Liver (tissue), 8 donors: ENCODE measurements at regions not wholly inside any gene's neighbourhood (a gene's known extent, or its start where the extent isn't known, plus 50 kb on each side); places are given as distances from the start of the nearest gene placed in this dataset.

Experiments used
- DNase-seq: peaks from one replicate; pipeline ENCODE4 v3.0.0-alpha.2; 2017; ENCODE audit warnings: low spot score
- H3K27ac ChIP-seq, 2 donors: one replicate each; pipeline ENCODE4 v1.7.0; 2013; ENCODE audit warnings: inconsistent platforms in 2 of 2, low read length in 2 of 2, control low read depth in 1 of 2, low read depth in 1 of 2, mild to moderate bottlenecking in 1 of 2
- H3K27me3 ChIP-seq, 4 donors: one replicate each; pipeline versions ENCODE4 v1.6.1 to v1.7.0; 2013; ENCODE audit warnings: low read length in 3 of 4, inconsistent platforms in 1 of 4, mild to moderate bottlenecking in 1 of 4, moderate library complexity in 1 of 4; ENCODE audit not compliant: control insufficient read depth in 4 of 4, insufficient read depth in 4 of 4
- H3K36me3 ChIP-seq, 4 donors: one replicate each; pipeline versions ENCODE4 v1.6.1 to v1.7.0; 2013; ENCODE audit warnings: low read length in 3 of 4, mild to moderate bottlenecking in 3 of 4, low read depth in 1 of 4, moderate library complexity in 1 of 4; ENCODE audit not compliant: control insufficient read depth in 4 of 4, insufficient read depth in 3 of 4
- H3K4me1 ChIP-seq, 4 donors: one replicate each; pipeline versions ENCODE4 v1.6.1 to v1.7.0; 2013; ENCODE audit warnings: low read length in 3 of 4, mild to moderate bottlenecking in 3 of 4, moderate library complexity in 1 of 4; ENCODE audit not compliant: control insufficient read depth in 4 of 4, insufficient read depth in 4 of 4
- H3K4me3 ChIP-seq, 3 donors: one replicate each; pipeline versions ENCODE4 v1.6.1 to v1.7.0; 2013; ENCODE audit warnings: low read length in 3 of 3, control low read depth in 1 of 3, low read depth in 1 of 3, mild to moderate bottlenecking in 1 of 3
- H3K9ac ChIP-seq, 2 donors: one replicate each; pipeline ENCODE4 v1.7.0; 2013; ENCODE audit warnings: low read length in 2 of 2, mild to moderate bottlenecking in 2 of 2, moderate library complexity in 2 of 2, control low read depth in 1 of 2, low read depth in 1 of 2
- H3K9me3 ChIP-seq, 4 donors: one replicate each; pipeline versions ENCODE4 v1.6.1 to v1.7.0; 2013; ENCODE audit warnings: low read length in 3 of 4; ENCODE audit not compliant: control insufficient read depth in 4 of 4
- ATF3 ChIP-seq: IDR thresholded peaks from 2 replicates; pipeline ENCODE4 v1.6.1; 2016; ENCODE audit warnings: antibody characterized with exemption
- CTCF ChIP-seq: fragments of 150-350 bp; IDR thresholded peaks from 2 replicates; pipeline ENCODE4 v1.5.1; 2017; ENCODE audit warnings: improper control_type of control experiment, low read depth, low read length; ENCODE audit not compliant: missing input control
- EGR1 ChIP-seq, 2 donors: IDR thresholded peaks; 2 replicates each; pipeline ENCODE4 v1.6.1; 2016 to 2018; ENCODE audit warnings: antibody characterized with exemption in 2 of 2, low read depth in 2 of 2
- FOXA1 ChIP-seq: IDR thresholded peaks from 2 replicates; pipeline ENCODE4 v1.6.1; 2016; ENCODE audit warnings: antibody characterized with exemption
- FOXA2 ChIP-seq: IDR thresholded peaks from 2 replicates; pipeline ENCODE4 v1.6.1; 2016; ENCODE audit warnings: antibody characterized with exemption
- GABPA ChIP-seq, 2 donors: IDR thresholded peaks in 1 of 2; conservative IDR thresholded peaks in 1 of 2; 2 replicates each; pipeline ENCODE4 v1.6.1; 2016; ENCODE audit warnings: antibody characterized with exemption in 2 of 2, mild to moderate bottlenecking in 1 of 2, moderate library complexity in 1 of 2
- HNF4A ChIP-seq, 2 donors: conservative IDR thresholded peaks; 2 replicates each; pipeline ENCODE4 v1.6.1; 2016; ENCODE audit warnings: antibody characterized with exemption in 2 of 2, mild to moderate bottlenecking in 2 of 2
- HNF4G ChIP-seq: IDR thresholded peaks from 2 replicates; pipeline ENCODE4 v1.6.1; 2016; ENCODE audit warnings: antibody characterized with exemption
- JUND ChIP-seq, 2 donors: IDR thresholded peaks; 2 replicates each; pipeline ENCODE4 v1.6.1; 2016; ENCODE audit warnings: antibody characterized with exemption in 2 of 2
- MAX ChIP-seq: IDR thresholded peaks from 2 replicates; pipeline ENCODE4 v1.6.1; 2016; ENCODE audit warnings: antibody characterized with exemption
- NR2F2 ChIP-seq: IDR thresholded peaks from 2 replicates; pipeline ENCODE4 v1.6.1; 2016; ENCODE audit warnings: antibody characterized with exemption
- RAD21 ChIP-seq, 2 donors: IDR thresholded peaks; 2 replicates each; pipeline ENCODE4 v1.6.1; 2016; ENCODE audit warnings: antibody characterized with exemption in 2 of 2, mild to moderate bottlenecking in 2 of 2
- REST ChIP-seq: IDR thresholded peaks from 2 replicates; pipeline ENCODE4 v1.6.1; 2016; ENCODE audit warnings: antibody characterized with exemption, mild to moderate bottlenecking
- RXRA ChIP-seq, 2 donors: IDR thresholded peaks; 2 replicates each; pipeline ENCODE4 v1.6.1; 2017 to 2018; ENCODE audit warnings: antibody characterized with exemption in 2 of 2, mild to moderate bottlenecking in 1 of 2
- SP1 ChIP-seq: IDR thresholded peaks from 2 replicates; pipeline ENCODE4 v1.6.1; 2018; ENCODE audit warnings: antibody characterized with exemption, mild to moderate bottlenecking
- TAF1 ChIP-seq: conservative IDR thresholded peaks from 2 replicates; pipeline ENCODE4 v1.6.1; 2016; ENCODE audit warnings: antibody characterized with exemption, mild to moderate bottlenecking
- YY1 ChIP-seq: IDR thresholded peaks from 2 replicates; pipeline ENCODE4 v1.6.1; 2016; ENCODE audit warnings: antibody characterized with exemption, mild to moderate bottlenecking
- ZBTB33 ChIP-seq: IDR thresholded peaks from 2 replicates; pipeline ENCODE4 v1.6.1; 2016; ENCODE audit warnings: antibody characterized with exemption
- WGBS: extraction: QIAGEN DNeasy Blood & Tissue Kit; methylation state at CpG from one replicate; pipeline ENCODE4 v1.1.7; 2013; 5-methylcytosine and 5-hydroxymethylcytosine counted together
- donor health status: healthy.
- donor health status: healthy.
- donor health status: healthy.
- donor health status: healthy.
- donor health status: healthy.

GRCh38 chr21:28252928-28253327 lies 739.7 kb downstream of the LTN1 start:
- H3K9me3 ChIP-seq, result no peaks in the 10 kb centered on the region
- TF ChIP-seq TAF1 (no peak), RAD21 (IDR thresholded peaks at IDR 0.05) (no peak), EGR1 (IDR thresholded peaks at IDR 0.05; ENCODE audit: low read depth in 2 of 2) (no peak), REST (no peak), HNF4A (conservative IDR thresholded peaks at IDR 0.05) (no peak), HNF4G (no peak), FOXA2 (no peak), CTCF (no peak), MAX (no peak), GABPA (IDR thresholded peaks at IDR 0.05 in 1 of 2, conservative IDR thresholded peaks at IDR 0.05 in 1 of 2) (no peak), NR2F2 (no peak), JUND (IDR thresholded peaks at IDR 0.05) (no peak), ATF3 (no peak), YY1 (no peak), RXRA (IDR thresholded peaks at IDR 0.05) (no peak), SP1 (no peak), FOXA1 (no peak), ZBTB33 (no peak)
- DNase-seq, result no peak
- 88% methylated on average over 2 of the region's 2 CpGs for WGBS
- H3K4me1 ChIP-seq, result peaks cover 3 to 15% (median 7%) of the 10 kb centered on the region in 4 donors
- H3K27me3 ChIP-seq, result no peaks in the 10 kb centered on the region
- no peak overlapping the region for H3K27ac ChIP-seq
- no peaks in the 10 kb centered on the region for H3K36me3 ChIP-seq
- no peak overlapping the region for H3K9ac ChIP-seq
- no peak overlapping the region for H3K4me3 ChIP-seq
